ENCODE measurements at regions not wholly inside any gene's neighbourhood (a gene's known extent, or its start where the extent isn't known, plus 50 kb on each side); places are given as distances from the start of the nearest gene placed in this dataset.

- DNase-seq (ENCODE audit: low spot score): peak; percentile 8
These were observed 169.5 kb upstream of the LYZL1 start for GRCh38 chr10:29119374-29119773.

GRCh38 chr10:29120216-29120615, 168.7 kb upstream of the LYZL1 start:
- no peak for DNase-seq (ENCODE audit: low spot score)

GRCh38 chr10:29124864-29125263, 164.0 kb upstream of the LYZL1 start:
- no peak for DNase-seq (ENCODE audit: low spot score)

GRCh38 chr10:29127037-29127700, 161.7 kb upstream of the LYZL1 start:
- no peak for DNase-seq (ENCODE audit: low spot score)

- DNase-seq (ENCODE audit: low spot score): no peak
These were observed 161.1 kb upstream of the LYZL1 start for GRCh38 chr10:29127731-29128130.

- DNase-seq (ENCODE audit: low spot score): peak; percentile 7
These were observed 158.6 kb upstream of the LYZL1 start for GRCh38 chr10:29130190-29130673.

GRCh38 chr10:29131952-29132547, 156.8 kb upstream of the LYZL1 start:
- DNase-seq (ENCODE audit: low spot score): no peak

- DNase-seq (ENCODE audit: low spot score): no peak
These were observed 156.2 kb upstream of the LYZL1 start for GRCh38 chr10:29132551-29133111.

GRCh38 chr10:29135337-29135736, 153.5 kb upstream of the LYZL1 start:
- DNase-seq (ENCODE audit: low spot score): no peak

GRCh38 chr10:29136411-29136810, 152.5 kb upstream of the LYZL1 start:
- DNase-seq (ENCODE audit: low spot score): no peak

GRCh38 chr10:29140151-29140550, 148.7 kb upstream of the LYZL1 start:
- DNase-seq (ENCODE audit: low spot score): no peak

GRCh38 chr10:29140991-29141390, 147.9 kb upstream of the LYZL1 start:
- no peak for DNase-seq (ENCODE audit: low spot score)

GRCh38 chr10:29141761-29142160, 147.1 kb upstream of the LYZL1 start:
- no peak for DNase-seq (ENCODE audit: low spot score)

- no peak for DNase-seq (ENCODE audit: low spot score)
These were observed 146.2 kb upstream of the LYZL1 start for GRCh38 chr10:29142516-29143314.

- DNase-seq (ENCODE audit: low spot score): no peak
These were observed 144.7 kb upstream of the LYZL1 start for GRCh38 chr10:29144126-29144525.

GRCh38 chr10:29146311-29147100, 142.4 kb upstream of the LYZL1 start:
- no peak for DNase-seq (ENCODE audit: low spot score)

GRCh38 chr10:29150010-29150409, 138.9 kb upstream of the LYZL1 start:
- no peak for DNase-seq (ENCODE audit: low spot score)

GRCh38 chr10:29151005-29151404, 137.9 kb upstream of the LYZL1 start:
- no peak for DNase-seq (ENCODE audit: low spot score)

- DNase-seq (ENCODE audit: low spot score): no peak
These were observed 131.5 kb upstream of the LYZL1 start for GRCh38 chr10:29157321-29157720.

GRCh38 chr10:29158066-29158465, 130.8 kb upstream of the LYZL1 start:
- DNase-seq (ENCODE audit: low spot score): no peak

GRCh38 chr10:29160150-29160617, 128.7 kb upstream of the LYZL1 start:
- DNase-seq (ENCODE audit: low spot score): no peak

GRCh38 chr10:29163746-29164145, 125.1 kb upstream of the LYZL1 start:
- no peak for DNase-seq (ENCODE audit: low spot score)

Data from germinal center (tissue), 1 donor.